ENCODE measurements at regions not wholly inside any gene's neighbourhood (a gene's known extent, or its start where the extent isn't known, plus 50 kb on each side); places are given as distances from the start of the nearest gene placed in this dataset.
A peak's percentile ranks its signal among the peaks of the same experiment; 100 is the strongest.

- peaks cover 0 to 38% of the 10 kb centered on the region in 2 donors for H3K4me1 ChIP-seq
- TF ChIP-seq, protein P1, sequence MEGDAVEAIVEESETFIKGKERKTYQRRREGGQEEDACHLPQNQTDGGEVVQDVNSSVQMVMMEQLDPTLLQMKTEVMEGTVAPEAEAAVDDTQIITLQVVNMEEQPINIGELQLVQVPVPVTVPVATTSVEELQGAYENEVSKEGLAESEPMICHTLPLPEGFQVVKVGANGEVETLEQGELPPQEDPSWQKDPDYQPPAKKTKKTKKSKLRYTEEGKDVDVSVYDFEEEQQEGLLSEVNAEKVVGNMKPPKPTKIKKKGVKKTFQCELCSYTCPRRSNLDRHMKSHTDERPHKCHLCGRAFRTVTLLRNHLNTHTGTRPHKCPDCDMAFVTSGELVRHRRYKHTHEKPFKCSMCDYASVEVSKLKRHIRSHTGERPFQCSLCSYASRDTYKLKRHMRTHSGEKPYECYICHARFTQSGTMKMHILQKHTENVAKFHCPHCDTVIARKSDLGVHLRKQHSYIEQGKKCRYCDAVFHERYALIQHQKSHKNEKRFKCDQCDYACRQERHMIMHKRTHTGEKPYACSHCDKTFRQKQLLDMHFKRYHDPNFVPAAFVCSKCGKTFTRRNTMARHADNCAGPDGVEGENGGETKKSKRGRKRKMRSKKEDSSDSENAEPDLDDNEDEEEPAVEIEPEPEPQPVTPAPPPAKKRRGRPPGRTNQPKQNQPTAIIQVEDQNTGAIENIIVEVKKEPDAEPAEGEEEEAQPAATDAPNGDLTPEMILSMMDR (IDR thresholded peaks at IDR 0.05): no peak
- peak overlapping the region; percentile 87 to 89 for H3K27ac ChIP-seq
- no peaks in the 10 kb centered on the region for H3K9me3 ChIP-seq
- H3K27me3 ChIP-seq: no peaks in the 10 kb centered on the region
- no peak overlapping the region for H3K4me3 ChIP-seq
- no peaks in the 10 kb centered on the region for H3K36me3 ChIP-seq
- DNase-seq (ENCODE audit: low spot score): no peak
Measured at GRCh38 chr22:27641049-27641795, 160.3 kb downstream of the MN1 start.

DNA sequence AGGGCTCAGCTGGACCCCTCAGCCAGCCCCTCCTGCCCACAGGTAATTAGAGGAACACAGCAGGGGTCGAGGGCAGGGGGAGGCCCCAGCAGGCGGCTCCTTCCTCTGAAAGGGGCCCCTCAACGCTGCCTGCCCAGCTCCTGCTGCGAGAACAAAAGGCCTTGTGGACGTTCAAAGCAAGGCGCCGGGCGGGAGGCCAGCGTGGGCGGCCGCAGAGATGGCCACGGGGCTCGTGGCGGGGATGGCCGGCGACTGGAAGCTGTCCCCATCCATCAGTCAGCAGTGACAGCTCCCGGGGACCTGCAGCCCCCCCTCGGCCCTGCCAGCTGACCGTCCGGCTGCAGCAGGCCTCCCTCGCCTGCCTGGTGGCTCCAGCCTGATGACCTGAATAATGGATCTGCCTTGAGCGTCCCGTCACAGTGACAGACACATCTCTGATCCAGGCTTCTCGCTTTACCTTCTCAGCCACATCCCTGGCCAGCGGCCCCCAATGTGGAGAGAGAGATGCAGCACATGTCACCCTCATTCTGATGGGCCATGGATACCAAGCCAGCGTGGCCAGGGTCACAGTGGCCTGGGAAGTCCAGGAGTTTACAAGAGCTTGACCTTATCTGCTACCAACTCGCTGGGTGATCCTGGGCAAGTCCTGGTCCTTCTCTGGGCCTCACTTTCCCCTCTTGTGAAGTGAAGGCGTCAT is 159.3 kb downstream of the MN1 start:
- H3K27me3 ChIP-seq: no peaks in the 10 kb centered on the region
- H3K36me3 ChIP-seq: no peaks in the 10 kb centered on the region
- no peaks in the 10 kb centered on the region for H3K9me3 ChIP-seq
- no peak overlapping the region for H3K4me3 ChIP-seq
- peak overlapping the region; percentile 87 to 89 for H3K27ac ChIP-seq
- no peak for DNase-seq (ENCODE audit: low spot score)
- TF ChIP-seq, protein P1 (IDR thresholded peaks at IDR 0.05): no peak
- H3K4me1 ChIP-seq: peaks cover 0 to 36% of the 10 kb centered on the region in 2 donors

GRCh38 chr22:27643907-27644306 is 157.6 kb downstream of the MN1 start:
- H3K4me1 ChIP-seq: peaks cover 0 to 20% of the 10 kb centered on the region in 2 donors
- no peak overlapping the region for H3K27ac ChIP-seq
- DNase-seq (ENCODE audit: low spot score): no peak
- H3K36me3 ChIP-seq: no peaks in the 10 kb centered on the region
- no peak overlapping the region for H3K4me3 ChIP-seq
- no peaks in the 10 kb centered on the region for H3K9me3 ChIP-seq
- no peaks in the 10 kb centered on the region for H3K27me3 ChIP-seq
- TF ChIP-seq, protein P1 (IDR thresholded peaks at IDR 0.05): no peak

- TF ChIP-seq, protein P1 (IDR thresholded peaks at IDR 0.05): no peak
- DNase-seq (ENCODE audit: low spot score): no peak
- Histone ChIP-seq H3K27me3 (no peaks in the 10 kb centered on the region), H3K9me3 (no peaks in the 10 kb centered on the region), H3K36me3 (no peaks in the 10 kb centered on the region), H3K4me1 (peaks cover 0 to 14% of the 10 kb centered on the region in 2 donors), H3K27ac (no peak overlapping the region), H3K4me3 (no peak overlapping the region)
Measured at GRCh38 chr22:27644566-27644965, 157.0 kb downstream of the MN1 start.

- no peak for DNase-seq (ENCODE audit: low spot score)
- Histone ChIP-seq H3K4me1 (peaks cover 0 to 22% of the 10 kb centered on the region in 2 donors), H3K27ac (no peak overlapping the region), H3K27me3 (no peaks in the 10 kb centered on the region), H3K4me3 (no peak overlapping the region), H3K36me3 (no peaks in the 10 kb centered on the region), H3K9me3 (no peaks in the 10 kb centered on the region)
- TF ChIP-seq, protein P1 (IDR thresholded peaks at IDR 0.05): no peak
Measured at GRCh38 chr22:27647540-27647939, 154.0 kb downstream of the MN1 start.

Data from right atrium auricular region (tissue), 2 donors.